ENCODE measurements at regions not wholly inside any gene's neighbourhood (a gene's known extent, or its start where the extent isn't known, plus 50 kb on each side); places are given as distances from the start of the nearest gene placed in this dataset.
"Not testable (repeated sequence)": the region's sequence is repeated elsewhere in the genome, so short reads cannot be mapped to it uniquely, and the experiment has no call there.

GRCh38 chr4:85018983-85019382, 52.5 kb upstream of the WDFY3 start:
- no peak for DNase-seq

- DNase-seq, result no peak
Observed at GRCh38 chr4:85019411-85019810, 52.9 kb upstream of the WDFY3 start.

DNA sequence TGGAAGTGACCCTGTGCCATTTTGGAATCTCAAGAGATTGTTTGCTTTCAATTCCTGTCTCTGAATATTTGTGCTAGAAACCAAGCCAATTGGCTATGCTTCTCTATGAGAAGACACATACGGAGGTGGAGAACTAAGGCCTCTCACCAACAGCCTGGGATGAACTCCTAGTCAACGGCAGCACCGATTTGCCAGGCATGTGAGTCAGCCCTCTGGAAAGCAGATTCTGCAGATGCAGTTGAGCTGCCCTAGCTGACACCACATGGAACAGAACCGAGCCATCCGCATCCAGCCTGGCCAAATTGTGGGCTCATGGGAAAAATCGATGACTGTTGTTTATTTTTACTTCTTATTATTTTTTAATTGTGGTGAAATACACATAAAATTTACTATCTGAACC, 58.2 kb upstream of the WDFY3 start:
- no peak for DNase-seq

DNA sequence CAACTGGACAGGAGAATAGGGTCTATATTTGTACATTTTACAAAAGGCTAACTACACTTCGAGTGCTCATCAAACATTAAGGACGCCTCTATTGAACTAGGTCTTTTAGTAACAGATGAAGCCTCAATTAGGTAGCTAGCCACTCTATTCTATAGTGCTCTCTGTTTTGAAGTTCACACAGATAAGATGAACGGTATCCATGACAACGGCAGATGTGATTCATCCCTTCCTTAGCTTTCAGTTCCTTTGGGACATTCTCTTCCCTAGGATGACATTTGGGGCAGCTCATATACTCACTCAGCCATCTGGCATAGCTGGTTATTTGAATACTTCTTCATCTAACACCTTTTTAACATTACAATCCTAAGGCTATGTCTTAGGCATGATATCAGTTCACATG, 62.4 kb upstream of the WDFY3 start:
- DNase-seq, result peak; percentile 30

- DNase-seq, result no peak
Observed at GRCh38 chr4:85029453-85029852, 63.0 kb upstream of the WDFY3 start.

- no peak for DNase-seq
Observed at GRCh38 chr4:85030156-85030555, 63.7 kb upstream of the WDFY3 start.

DNA sequence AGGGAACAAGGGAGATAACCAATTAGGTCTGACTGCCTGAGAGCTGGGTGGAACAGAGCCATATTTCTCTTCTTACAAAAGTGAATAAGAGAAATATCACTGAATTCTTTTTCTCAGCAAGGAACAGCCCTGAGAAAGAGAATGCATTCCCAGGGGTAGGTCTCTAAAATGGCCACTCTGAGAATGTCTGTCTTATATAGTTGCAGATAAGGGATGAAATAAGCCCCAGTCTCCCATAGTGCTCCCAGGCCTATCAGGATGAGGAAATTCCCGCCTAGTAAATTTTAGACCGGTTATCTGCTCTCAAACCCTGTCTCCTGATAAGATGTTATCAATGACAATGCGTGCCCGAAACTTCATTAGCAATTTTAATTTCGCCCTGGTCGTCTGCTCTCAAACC, 67.3 kb upstream of the WDFY3 start:
- DNase-seq, result peak; percentile 4

GRCh38 chr4:85039526-85039925, 73.0 kb upstream of the WDFY3 start:
- no peak for DNase-seq

DNA sequence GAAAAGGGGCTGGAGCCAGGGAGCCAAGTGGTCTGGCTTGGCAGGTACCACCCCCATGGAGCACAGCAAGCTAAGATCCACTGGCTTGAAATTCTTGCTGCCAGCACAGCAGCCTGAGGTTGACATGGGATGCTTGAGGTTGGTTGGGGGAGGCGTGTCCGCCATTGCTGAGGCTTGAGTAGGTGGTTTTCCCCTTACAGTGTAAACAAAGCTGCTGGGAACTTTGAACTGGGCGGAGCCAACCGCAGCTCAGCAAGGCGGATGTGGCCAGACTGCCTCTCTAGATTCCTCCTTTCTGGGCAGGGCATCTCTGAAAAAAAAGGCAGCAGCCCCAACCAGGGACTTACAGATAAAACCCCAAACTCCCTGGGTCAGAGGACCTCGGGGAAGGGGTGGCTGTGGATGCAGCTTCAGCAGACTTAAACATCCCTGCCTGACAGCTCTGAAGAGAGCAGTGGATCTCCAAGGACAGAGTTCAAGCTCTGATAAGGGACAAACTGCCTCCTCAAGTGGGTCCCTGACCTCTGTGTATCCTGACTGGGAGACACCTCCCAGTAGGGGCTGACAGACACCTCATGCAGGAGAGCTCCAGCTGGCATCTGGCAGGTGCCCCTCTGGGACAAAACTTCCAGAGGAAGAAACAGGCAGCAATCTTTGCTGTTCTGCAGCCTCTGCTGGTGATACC, 77.5 kb upstream of the WDFY3 start:
- peak; percentile 87 for DNase-seq

DNA sequence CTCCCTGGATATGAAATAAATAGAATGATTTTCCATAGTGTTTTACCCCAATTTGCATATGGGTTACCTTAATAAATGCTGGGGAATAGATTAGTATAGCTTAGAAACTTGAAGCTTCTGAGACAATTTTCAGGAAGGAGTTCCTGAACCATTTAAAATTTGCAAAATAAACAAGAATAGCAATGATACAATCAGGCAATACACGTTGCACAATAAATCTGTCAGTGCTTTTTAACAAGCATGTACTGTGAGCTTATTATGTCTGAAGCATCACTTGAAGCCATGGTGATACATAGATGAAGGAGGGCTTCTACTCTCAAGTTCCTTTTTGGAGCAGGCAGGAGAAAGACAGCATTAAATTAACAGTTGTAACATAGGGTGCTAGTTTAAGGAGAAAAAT, 84.2 kb upstream of the WDFY3 start:
- no peak for DNase-seq

GRCh38 chr4:85051526-85051925, 85.0 kb upstream of the WDFY3 start:
- DNase-seq, result no peak

DNA sequence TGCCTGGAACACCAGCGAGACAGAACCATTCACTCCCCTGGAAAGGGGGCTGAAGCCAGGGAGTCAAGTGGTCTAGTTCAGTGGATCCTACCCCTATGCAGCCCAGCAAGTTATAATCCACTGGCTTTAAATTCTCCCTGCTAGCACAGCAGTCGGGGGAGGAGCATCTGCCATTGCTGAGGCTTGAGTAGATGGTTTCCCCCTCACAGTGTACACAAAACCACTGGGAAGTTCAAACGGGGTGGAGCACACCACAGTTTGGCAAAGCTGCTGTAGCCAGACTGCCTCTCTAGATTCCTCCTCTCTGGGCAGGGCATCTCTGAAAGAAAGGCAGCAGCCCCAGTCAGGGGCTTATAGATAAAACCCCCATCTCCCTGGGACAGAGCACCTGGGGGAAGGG, 88.4 kb upstream of the WDFY3 start:
- not testable (repeated sequence) for DNase-seq

DNA sequence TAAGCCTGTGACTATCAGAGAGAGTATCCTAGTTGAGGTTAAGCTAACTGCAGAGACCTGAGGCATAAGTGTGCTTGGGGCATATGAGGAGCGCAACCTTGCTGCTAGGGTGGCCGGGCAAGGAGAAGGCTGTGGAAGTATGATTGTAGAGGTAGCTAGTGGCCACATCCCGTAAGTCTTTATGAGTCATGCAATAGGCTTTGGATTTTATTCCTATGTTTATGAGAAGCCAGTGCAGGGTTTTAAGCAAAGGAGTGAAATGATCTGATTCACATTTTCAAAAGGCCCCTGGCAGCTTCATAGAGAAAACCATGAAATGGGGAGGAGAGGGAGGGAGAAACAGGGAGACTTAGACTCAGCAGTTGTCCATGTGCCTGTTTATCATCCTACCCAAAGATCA, 92.1 kb upstream of the WDFY3 start:
- no peak for DNase-seq

GRCh38 chr4:85061974-85062373, 95.5 kb upstream of the WDFY3 start:
- no peak for DNase-seq

DNA sequence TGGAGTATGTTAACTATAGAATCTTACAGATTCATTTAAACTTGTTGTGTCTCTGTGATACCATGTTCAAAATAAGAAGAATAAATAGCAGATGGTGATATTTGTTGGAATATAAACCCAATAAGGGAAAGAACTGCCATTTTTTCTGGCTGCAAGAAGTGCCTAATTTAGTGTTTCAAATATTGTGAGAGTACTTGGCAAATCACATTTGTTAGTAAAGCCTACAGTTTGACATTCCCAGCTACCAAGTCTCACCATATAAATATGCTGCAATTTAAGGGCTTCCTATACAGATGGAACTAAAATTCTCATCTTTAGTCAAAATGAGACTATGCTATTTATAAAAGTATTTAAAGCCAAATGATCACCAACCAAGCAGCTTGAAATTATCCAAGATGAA, 96.0 kb upstream of the WDFY3 start:
- no peak for DNase-seq

GRCh38 chr4:85067342-85067741, 100.9 kb upstream of the WDFY3 start:
- no peak for DNase-seq

- no peak for DNase-seq
Observed at GRCh38 chr4:85078016-85078415, 111.5 kb upstream of the WDFY3 start.

- DNase-seq, result peak; percentile 61
Observed at GRCh38 chr4:85081196-85081595, 114.7 kb upstream of the WDFY3 start.

- DNase-seq, result peak; percentile 78
Observed at GRCh38 chr4:85084371-85085094, 118.0 kb upstream of the WDFY3 start.

- DNase-seq, result no peak
Observed at GRCh38 chr4:85086721-85087120, 120.2 kb upstream of the WDFY3 start.

GRCh38 chr4:85092536-85092935, 126.0 kb upstream of the WDFY3 start:
- DNase-seq, result peak; percentile 49

- peak; percentile 52 for DNase-seq
Observed at GRCh38 chr4:85092943-85093342, 126.5 kb upstream of the WDFY3 start.

GRCh38 chr4:85094735-85095134, 128.2 kb upstream of the WDFY3 start:
- no peak for DNase-seq

DNA sequence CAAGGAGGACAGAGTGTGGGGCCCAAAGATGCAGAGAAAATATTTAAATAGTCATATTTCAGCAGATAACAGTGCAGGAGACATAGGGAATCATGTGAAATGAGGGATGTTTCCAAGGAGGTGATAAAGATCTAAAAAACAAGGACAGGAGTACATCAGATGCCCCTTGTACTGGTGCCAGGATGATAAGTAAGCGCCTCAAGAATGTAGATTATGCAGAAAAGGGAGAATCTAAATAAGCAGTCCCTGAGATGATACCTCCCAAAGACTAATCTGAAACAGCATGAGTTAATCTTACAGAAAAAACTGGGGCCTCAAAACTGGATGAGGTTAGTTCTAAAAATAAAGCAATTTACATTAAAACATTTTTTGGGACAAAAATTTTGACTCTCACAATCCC, 136.1 kb upstream of the WDFY3 start:
- no peak for DNase-seq

DNA sequence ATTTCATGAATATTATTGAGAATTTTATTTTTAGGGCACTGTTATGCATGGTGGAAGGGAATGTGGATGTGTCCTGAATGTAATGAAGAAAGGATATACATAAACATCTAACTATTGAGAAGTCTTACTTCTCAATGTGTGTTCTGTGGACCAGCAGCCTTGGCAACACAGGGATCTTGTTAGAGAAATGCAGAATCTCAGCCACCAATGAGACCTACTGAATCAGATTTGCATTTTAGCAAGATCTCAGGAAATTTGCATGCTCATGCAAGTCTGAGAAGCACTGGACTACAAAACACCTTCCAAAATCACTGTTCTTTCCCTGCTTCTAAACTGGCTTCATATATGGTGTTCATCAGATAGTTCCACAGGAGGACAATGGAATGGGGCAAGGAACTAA, 139.7 kb upstream of the WDFY3 start:
- DNase-seq, result no peak
